GM18861 (cell line): ENCODE measurements at regions not wholly inside any gene's neighbourhood (a gene's known extent, or its start where the extent isn't known, plus 50 kb on each side); places are given as distances from the start of the nearest gene placed in this dataset.

Experiments
- ATAC-seq: cut with Tn5 transposase; IDR thresholded peaks from one replicate; pipeline ENCODE4 v1.9.1; 2021; ENCODE audit not compliant: unreplicated experiment

- ATAC-seq: no peak
These were observed 57.3 kb downstream of the MAF start for GRCh38 chr16:79543219-79543618.

GRCh38 chr16:79542237-79542774, 58.2 kb downstream of the MAF start:
- ATAC-seq: no peak

DNA sequence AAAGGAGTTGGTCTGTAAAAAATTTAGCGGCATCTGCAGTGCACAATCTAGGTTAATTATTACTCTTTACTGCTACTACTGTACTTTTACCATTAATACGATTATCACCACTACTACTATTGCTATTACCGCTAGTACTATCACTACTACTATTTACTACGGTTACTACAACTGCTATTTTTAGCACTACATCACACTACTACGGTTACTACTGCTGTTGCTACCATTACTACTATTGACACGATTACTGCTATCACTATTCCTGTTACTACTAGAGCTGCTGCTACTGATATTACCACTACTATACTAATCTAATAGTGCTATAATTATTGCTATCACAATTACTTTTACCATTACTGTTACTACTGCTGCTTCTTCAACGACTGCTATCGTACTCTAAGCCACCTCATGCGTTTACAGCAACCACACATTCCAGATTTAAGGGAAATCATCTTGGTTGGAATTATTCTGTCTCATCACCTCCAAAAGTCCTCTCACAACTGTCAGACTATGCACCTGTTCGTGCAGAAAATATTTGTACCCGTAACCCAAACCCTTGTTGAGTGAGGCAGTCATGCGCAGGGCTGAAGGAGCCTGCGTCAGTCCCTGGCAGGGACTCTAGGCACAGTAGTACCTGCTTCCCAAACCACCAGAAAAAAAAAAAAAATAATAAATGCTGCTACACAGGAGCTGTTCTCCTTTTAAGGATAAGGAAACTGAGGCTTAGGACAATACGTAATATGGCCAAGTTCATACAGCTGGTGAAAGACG, 59.5 kb downstream of the MAF start:
- no peak for ATAC-seq

- ATAC-seq: no peak
These were observed 63.0 kb downstream of the MAF start for GRCh38 chr16:79537584-79537983.

- no peak for ATAC-seq
These were observed 63.6 kb downstream of the MAF start for GRCh38 chr16:79536958-79537357.

DNA sequence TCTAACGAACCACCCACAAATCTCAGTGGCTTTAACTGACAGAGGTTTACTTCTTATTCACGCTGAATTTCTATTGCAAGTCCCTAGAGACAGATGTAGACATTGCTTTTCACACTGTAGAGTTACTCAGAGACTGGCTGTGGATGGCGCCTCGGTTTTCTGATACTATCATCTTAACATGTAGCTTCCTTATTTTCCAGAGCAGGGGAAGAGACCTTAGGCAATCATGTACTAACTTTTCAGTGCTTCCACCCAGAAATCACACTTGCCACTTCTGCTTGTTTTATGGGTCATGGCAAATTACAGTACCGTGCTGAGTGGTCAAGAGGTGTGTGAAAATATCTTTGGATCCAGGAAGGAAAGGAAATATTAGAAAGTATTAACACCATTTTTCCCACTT, 65.4 kb downstream of the MAF start:
- ATAC-seq: no peak

GRCh38 chr16:79534143-79534542, 66.4 kb downstream of the MAF start:
- ATAC-seq: no peak

DNA sequence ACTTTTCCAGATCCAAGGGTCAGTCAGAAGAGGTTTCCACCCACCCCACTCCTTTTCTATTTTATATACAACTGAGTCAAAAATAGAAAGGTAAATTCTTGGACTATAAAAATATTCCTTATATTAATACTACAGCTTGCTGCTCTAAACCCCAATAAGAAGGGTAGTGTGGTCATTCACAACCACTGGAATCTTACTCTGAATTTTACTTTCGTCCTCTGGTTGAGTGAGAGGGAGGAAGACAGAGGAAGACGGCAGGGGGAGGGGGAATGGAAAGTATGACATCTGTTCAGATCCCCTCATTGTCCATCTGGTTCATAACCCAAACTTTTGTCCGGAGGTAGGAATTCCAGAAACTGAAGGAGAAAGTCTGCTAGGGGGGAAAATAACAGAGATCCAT, 67.2 kb downstream of the MAF start:
- no peak for ATAC-seq

GRCh38 chr16:79532785-79533184, 67.8 kb downstream of the MAF start:
- no peak for ATAC-seq

GRCh38 chr16:79532273-79532672, 68.3 kb downstream of the MAF start:
- no peak for ATAC-seq

GRCh38 chr16:79528338-79528737, 72.2 kb downstream of the MAF start:
- no peak for ATAC-seq

DNA sequence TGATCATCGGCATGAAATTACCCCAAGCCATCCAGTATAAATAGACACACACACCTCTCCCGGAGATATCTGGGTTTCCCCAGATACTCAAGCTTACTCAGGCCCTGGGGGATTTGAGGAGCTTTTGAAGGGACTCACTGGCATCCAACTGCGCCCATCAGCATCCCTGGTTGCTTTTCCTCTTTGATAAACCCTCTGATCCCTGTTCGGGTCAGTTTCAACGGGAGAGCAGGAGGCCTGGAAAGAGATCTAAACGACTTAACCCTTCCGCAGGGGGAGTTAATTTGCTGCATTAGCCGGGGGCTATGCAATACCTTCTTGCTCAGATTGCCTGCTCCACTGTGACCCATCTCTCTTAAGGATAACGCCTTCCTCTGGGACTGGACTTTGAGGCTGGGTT, 76.6 kb downstream of the MAF start:
- no peak for ATAC-seq

DNA sequence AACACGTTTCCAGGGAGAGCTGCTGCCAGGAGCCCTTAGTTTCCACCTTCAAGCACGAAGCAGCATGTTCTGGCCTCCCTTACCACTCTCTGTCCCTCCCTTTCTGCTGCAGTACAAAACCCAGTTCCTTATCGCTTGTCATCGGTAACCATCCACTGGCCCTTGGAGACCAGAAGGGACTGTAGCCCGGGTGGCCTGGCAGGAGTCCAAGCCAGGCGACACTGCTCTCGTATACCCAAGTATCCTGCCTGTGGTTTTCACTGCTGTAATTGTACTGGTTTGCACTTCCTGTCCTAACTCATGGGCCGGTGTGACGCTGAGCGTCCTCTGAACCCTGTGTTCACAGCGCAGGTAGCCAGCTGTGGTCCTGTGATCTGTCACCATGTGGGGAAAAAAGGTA, 81.1 kb downstream of the MAF start:
- no peak for ATAC-seq

DNA sequence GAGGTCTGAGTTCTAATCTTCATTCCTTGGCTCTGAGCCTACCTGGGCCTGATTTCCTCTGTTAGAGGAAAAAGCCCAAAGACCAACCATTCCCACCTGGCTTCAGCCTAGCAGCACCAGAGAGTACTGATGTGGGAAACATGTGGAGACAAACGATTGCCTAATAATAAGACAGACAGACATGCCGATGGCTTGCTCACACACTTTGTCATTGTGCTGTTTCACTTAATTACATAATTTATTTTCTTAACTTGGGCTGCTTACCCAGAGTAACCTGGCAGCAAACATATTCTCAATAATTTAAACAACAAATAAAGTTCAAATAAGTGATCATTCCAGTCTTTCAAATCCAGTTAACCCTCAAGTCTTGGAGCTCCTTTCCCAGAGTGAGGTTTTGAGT, 83.4 kb downstream of the MAF start:
- no peak for ATAC-seq

GRCh38 chr16:79510879-79511278, 89.7 kb downstream of the MAF start:
- no peak for ATAC-seq

GRCh38 chr16:79509906-79510305, 90.6 kb downstream of the MAF start:
- no peak for ATAC-seq

DNA sequence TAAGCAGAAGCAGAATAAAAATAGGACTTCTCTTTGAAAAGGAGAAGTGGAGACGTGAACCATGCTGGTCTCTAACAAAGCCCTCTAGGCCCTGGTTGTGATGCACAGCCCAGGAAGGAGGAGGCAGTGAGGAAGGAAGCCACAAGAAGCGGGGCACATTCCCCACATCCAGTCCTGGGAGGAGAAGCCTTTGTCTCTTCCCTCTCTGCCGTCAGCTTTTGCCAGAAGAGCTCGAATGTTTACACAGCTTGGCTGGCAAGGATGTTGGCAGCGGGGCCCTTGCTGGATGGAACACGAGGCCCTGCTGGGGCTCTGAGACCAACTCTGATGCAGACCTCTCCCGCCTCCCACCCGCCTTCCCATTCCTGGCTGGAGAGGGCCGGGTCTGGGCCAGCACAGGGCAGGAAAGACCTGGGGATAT, 91.3 kb downstream of the MAF start:
- no peak for ATAC-seq

DNA sequence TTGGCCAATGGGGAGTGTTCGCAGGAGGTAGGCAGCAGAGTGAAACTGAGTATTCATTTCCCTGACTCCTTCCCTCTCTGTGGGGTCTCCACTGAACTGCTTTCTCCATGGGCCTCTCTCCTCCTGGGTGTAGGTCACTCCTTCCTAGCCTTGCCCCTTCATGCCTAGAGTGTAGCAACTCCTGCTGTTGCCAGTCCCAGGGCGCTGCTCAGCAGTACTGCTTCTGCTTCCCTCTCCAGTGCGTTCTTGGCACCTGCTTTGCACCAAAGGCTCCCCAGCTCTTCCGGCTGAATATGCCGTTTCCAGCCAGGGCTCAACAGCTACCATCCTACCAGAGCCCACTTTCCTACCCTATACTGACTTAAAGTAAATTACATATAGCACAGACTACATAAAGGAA, 92.2 kb downstream of the MAF start:
- ATAC-seq: no peak

GRCh38 chr16:79505344-79505743, 95.2 kb downstream of the MAF start:
- ATAC-seq: no peak

DNA sequence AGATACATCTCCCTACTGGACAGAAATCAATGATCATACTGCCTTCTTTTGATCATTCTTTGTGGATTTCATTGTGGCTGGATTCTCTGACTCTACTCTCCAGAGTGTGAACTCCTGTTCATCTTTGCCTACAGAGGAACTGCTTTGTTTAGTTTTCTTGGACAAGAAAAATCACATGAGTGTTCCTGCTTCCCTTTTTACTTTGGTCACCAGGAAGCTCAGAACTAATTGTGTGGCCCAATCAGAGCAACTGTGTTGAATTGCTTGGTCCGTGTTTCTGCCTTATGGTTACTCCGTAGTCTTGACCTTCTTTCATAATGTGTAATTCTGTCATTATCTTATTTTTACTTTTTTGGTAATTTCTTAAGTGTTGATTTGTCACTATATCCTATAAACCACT, 97.0 kb downstream of the MAF start:
- ATAC-seq: no peak

DNA sequence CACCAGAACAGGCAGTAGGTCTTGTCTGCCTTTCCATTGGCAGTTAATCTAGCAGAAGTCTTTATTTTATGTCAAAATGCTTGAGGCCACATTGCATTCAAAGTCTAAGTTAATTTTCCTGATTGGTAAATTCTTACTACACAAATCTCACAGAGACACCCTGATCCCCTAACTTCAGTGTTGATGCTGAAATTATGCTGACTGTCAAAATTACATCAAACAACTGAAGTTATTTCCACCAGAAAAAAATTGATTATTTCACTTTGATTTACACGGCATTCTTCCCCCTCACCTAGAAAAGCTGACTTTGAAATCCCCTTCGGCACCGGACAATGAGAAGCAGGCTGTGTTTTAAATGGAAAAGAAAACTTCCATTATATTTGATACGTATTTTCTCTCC, 99.1 kb downstream of the MAF start:
- ATAC-seq: no peak

DNA sequence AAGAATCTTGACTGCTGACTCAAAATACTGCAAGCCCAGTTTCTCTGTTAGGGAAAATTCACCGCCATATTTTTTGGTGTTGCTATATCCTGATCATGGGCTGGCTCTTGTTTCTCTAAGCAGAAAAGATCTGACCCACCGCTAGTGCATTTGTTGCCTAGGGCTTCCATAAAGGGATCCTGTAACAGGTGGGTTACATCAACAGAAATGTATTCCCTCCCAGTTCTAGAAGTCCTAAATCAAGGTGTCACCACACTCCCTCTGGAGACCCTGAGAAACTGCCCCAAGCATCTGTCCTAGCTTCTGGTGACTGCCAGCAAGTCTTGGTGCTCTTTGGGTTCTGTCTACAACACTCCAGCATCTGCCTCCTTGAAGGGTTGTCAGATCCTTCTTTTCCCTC, 99.7 kb downstream of the MAF start:
- ATAC-seq: no peak

- no peak for ATAC-seq
These were observed 100.3 kb downstream of the MAF start for GRCh38 chr16:79500286-79500685.
